Left lung (tissue), 4 donors: ENCODE measurements at regions not wholly inside any gene's neighbourhood (a gene's known extent, or its start where the extent isn't known, plus 50 kb on each side); places are given as distances from the start of the nearest gene placed in this dataset.
"Not testable (repeated sequence)": the region's sequence is repeated elsewhere in the genome, so short reads cannot be mapped to it uniquely, and the experiment has no call there.

Experiments used
- ATAC-seq: fragments of 200-7000 bp; cut with Tn5 transposase; one replicate; pipeline ENCODE4 v1.9.1; 2020; ENCODE audit warnings: moderate library complexity
- DNase-seq, 4 donors: peaks; one replicate each; pipeline ENCODE4 v3.0.0-alpha.2; 2013 to 2020
- H3K27ac ChIP-seq, 2 donors: fragments of 200-600 bp; sonication (generic) in 1 of 2; one replicate each; pipeline versions ENCODE4 v1.5.0 to v1.8.0; 2020 to 2021
- H3K27me3 ChIP-seq, 2 donors: fragments of 200-600 bp; sonication (generic) in 1 of 2; one replicate each; pipeline versions ENCODE4 v1.5.0 to v1.8.0; 2020 to 2021
- H3K36me3 ChIP-seq, 2 donors: fragments of 200-600 bp; sonication (generic) in 1 of 2; one replicate each; pipeline versions ENCODE4 v1.5.0 to v1.8.0; 2020 to 2021
- H3K4me1 ChIP-seq, 2 donors: fragments of 200-600 bp; one replicate each; pipeline ENCODE4 v1.8.0; 2021
- H3K4me3 ChIP-seq, 2 donors: fragments of 200-600 bp; sonication (generic) in 1 of 2; one replicate each; pipeline versions ENCODE4 v1.5.0 to v1.8.0; 2020 to 2021; ENCODE audit warnings: mild to moderate bottlenecking in 1 of 2
- H3K9me3 ChIP-seq, 2 donors: fragments of 200-600 bp; sonication (generic) in 1 of 2; one replicate each; pipeline versions ENCODE4 v1.5.0 to v1.8.0; 2020 to 2021
- intact Hi-C, 2 donors: fragments of 100-400 bp; cut with DNase I; formaldehyde crosslinking; loops; one replicate each; pipeline versions ENCODE4 v1.11.2 to v1.14.2; 2022
- TF ChIP-seq, protein P1 (sequence below), 2 donors: fragments of 200-600 bp; sonication (generic) in 1 of 2; IDR thresholded peaks; one replicate each; pipeline versions ENCODE4 v1.5.0 to v1.8.0; 2021; ENCODE audit warnings: antibody characterized with exemption in 2 of 2
- donor health status: DM: no; HTN: yes; CAD: no.
- donor health status: DM: no; HTN: no; CAD: no.

GRCh38 chr14:39641224-39641623 lies 209.0 kb upstream of the FBXO33 start:
- Histone ChIP-seq H3K4me1 (no peaks in the 10 kb centered on the region), H3K9me3 (peaks cover 0 to 17% of the 10 kb centered on the region in 2 donors), H3K27ac (no peak overlapping the region), H3K4me3 (no peak overlapping the region), H3K36me3 (no peaks in the 10 kb centered on the region), H3K27me3 (no peaks in the 10 kb centered on the region)
- intact Hi-C loops = no loop called here
- no peak for ATAC-seq
- TF ChIP-seq, protein P1, sequence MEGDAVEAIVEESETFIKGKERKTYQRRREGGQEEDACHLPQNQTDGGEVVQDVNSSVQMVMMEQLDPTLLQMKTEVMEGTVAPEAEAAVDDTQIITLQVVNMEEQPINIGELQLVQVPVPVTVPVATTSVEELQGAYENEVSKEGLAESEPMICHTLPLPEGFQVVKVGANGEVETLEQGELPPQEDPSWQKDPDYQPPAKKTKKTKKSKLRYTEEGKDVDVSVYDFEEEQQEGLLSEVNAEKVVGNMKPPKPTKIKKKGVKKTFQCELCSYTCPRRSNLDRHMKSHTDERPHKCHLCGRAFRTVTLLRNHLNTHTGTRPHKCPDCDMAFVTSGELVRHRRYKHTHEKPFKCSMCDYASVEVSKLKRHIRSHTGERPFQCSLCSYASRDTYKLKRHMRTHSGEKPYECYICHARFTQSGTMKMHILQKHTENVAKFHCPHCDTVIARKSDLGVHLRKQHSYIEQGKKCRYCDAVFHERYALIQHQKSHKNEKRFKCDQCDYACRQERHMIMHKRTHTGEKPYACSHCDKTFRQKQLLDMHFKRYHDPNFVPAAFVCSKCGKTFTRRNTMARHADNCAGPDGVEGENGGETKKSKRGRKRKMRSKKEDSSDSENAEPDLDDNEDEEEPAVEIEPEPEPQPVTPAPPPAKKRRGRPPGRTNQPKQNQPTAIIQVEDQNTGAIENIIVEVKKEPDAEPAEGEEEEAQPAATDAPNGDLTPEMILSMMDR (IDR thresholded peaks at IDR 0.05) = no peak
- no peak for DNase-seq

- not testable (repeated sequence) for H3K4me3 ChIP-seq, H3K27me3 ChIP-seq
- peak in 1 of 4 donors; percentile 29 for DNase-seq
Observed at GRCh38 chr14:39639009-39639408, 206.8 kb upstream of the FBXO33 start.

DNA sequence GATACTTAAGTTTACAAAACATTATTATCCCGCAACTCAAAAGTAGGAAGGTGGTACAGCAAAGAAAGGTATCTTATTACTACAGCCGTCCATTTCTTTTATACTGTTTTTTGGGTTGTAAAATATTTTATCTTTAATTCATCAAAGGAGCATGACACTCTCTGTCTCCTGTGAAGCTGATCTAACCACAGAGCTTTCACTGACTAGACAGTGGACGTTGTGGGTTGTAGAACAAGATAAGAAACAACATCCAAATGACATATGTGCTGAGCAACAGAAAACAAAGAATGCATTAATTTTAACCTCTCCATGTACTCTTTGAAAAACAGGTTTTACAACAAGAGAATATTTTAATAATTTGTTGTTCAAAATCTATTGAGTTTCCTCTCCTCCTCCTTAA lies 195.9 kb upstream of the FBXO33 start:
- ATAC-seq = no peak
- intact Hi-C loops = no loop called here
- H3K27ac ChIP-seq = no peak overlapping the region
- H3K36me3 ChIP-seq = no peaks in the 10 kb centered on the region
- H3K9me3 ChIP-seq = peaks cover 0 to 27% of the 10 kb centered on the region in 2 donors
- TF ChIP-seq, protein P1 (IDR thresholded peaks at IDR 0.05) = no peak
- H3K4me1 ChIP-seq = no peaks in the 10 kb centered on the region
- no peaks in the 10 kb centered on the region for H3K27me3 ChIP-seq
- H3K4me3 ChIP-seq = no peak overlapping the region
- DNase-seq = no peak

More at GRCh38 chr14:39639009-39639408, 206.8 kb upstream of the FBXO33 start:
- peaks cover 0 to 23% of the 10 kb centered on the region in 2 donors for H3K9me3 ChIP-seq
- H3K36me3 ChIP-seq, H3K4me1 ChIP-seq, H3K27ac ChIP-seq, intact Hi-C loops, ATAC-seq: not testable (repeated sequence)

- DNase-seq (no peak), ATAC-seq (no peak)
- Histone ChIP-seq H3K4me1 (no peaks in the 10 kb centered on the region), H3K4me3 (no peak overlapping the region), H3K9me3 (peaks cover 0 to 30% of the 10 kb centered on the region in 2 donors), H3K27me3 (no peaks in the 10 kb centered on the region), H3K36me3 (no peaks in the 10 kb centered on the region), H3K27ac (no peak overlapping the region)
- TF ChIP-seq, protein P1 (IDR thresholded peaks at IDR 0.05) = no peak
- intact Hi-C loops = no loop called here
Observed at GRCh38 chr14:39626589-39627576, 194.7 kb upstream of the FBXO33 start.

GRCh38 chr14:39621678-39622077 lies 189.4 kb upstream of the FBXO33 start:
- Histone ChIP-seq H3K36me3 (no peaks in the 10 kb centered on the region), H3K4me1 (no peaks in the 10 kb centered on the region), H3K4me3 (no peak overlapping the region), H3K9me3 (peaks cover 0 to 21% of the 10 kb centered on the region in 2 donors), H3K27ac (no peak overlapping the region), H3K27me3 (no peaks in the 10 kb centered on the region)
- DNase-seq (no peak), ATAC-seq (no peak)
- intact Hi-C loops = no loop called here
- TF ChIP-seq, protein P1 (IDR thresholded peaks at IDR 0.05) = no peak
